Natural killer cell (primary cell): ENCODE measurements at regions not wholly inside any gene's neighbourhood (a gene's known extent, or its start where the extent isn't known, plus 50 kb on each side); places are given as distances from the start of the nearest gene placed in this dataset.

Experiments used
- ATAC-seq, 3 donors: fragments of 150-1000 bp in 2 of 3; fragments of 200-7000 bp in 1 of 3; cut with Tn5 transposase; 1 replicate in 1 of 3; 2 replicates in 2 of 3; pipeline ENCODE4 v1.10.0; 2021; ENCODE audit warnings: mild to moderate bottlenecking in 2 of 3, moderate library complexity in 2 of 3
- DNase-seq, 2 donors: peaks; one replicate each; pipeline versions ENCODE4 v3.0.0 to v3.0.0-alpha.2; 2013 to 2021; ENCODE audit warnings: mixed read lengths in 1 of 2
- H3K27ac ChIP-seq: one replicate; pipeline ENCODE4 v1.5.1; 2013; ENCODE audit warnings: mild to moderate bottlenecking, low read length
- H3K27me3 ChIP-seq: one replicate; pipeline ENCODE4 v1.6.1; 2013; ENCODE audit warnings: low read length; ENCODE audit not compliant: control insufficient read depth, insufficient read depth
- H3K36me3 ChIP-seq: one replicate; pipeline ENCODE4 v1.6.1; 2013; ENCODE audit warnings: low read length; ENCODE audit not compliant: control insufficient read depth, insufficient read depth
- H3K4me1 ChIP-seq: one replicate; pipeline ENCODE4 v1.6.1; 2013; ENCODE audit warnings: low read length; ENCODE audit not compliant: control insufficient read depth, insufficient read depth
- H3K4me3 ChIP-seq: one replicate; pipeline ENCODE4 v1.5.1; 2013; ENCODE audit warnings: low read length
- H3K9me3 ChIP-seq: one replicate; pipeline ENCODE4 v1.6.1; 2013; ENCODE audit warnings: low read length; ENCODE audit not compliant: control insufficient read depth, insufficient read depth
- H3K27ac Mint-ChIP-seq, 2 donors: one replicate each; pipeline ENCODE4 v1.8.0; 2022; ENCODE audit warnings: mild to moderate bottlenecking in 2 of 2, mixed read lengths in 2 of 2, moderate library complexity in 1 of 2
- H3K27me3 Mint-ChIP-seq, 2 donors: one replicate each; pipeline ENCODE4 v1.8.0; 2022; ENCODE audit warnings: low read depth in 2 of 2, mixed read lengths in 2 of 2
- H3K36me3 Mint-ChIP-seq: one replicate; pipeline ENCODE4 v1.8.0; 2022; ENCODE audit warnings: mixed read lengths
- H3K4me1 Mint-ChIP-seq, 2 donors: one replicate each; pipeline ENCODE4 v1.8.0; 2022; ENCODE audit warnings: mixed read lengths in 2 of 2
- H3K4me3 Mint-ChIP-seq: one replicate; pipeline ENCODE4 v1.8.0; 2022; ENCODE audit warnings: mild to moderate bottlenecking, moderate library complexity, mixed read lengths
- H3K9me3 Mint-ChIP-seq, 2 donors: one replicate each; pipeline ENCODE4 v1.8.0; 2022; ENCODE audit warnings: mixed read lengths in 2 of 2
- CTCF ChIP-seq: fragments of 200-600 bp; IDR thresholded peaks from one replicate; pipeline ENCODE4 v1.8.0; 2022; ENCODE audit warnings: antibody characterized with exemption
- WGBS: methylation state at CpG from one replicate; pipeline ENCODE4 v1.1.7; 2013; ENCODE audit warnings: missing lambda C conversion rate; ENCODE audit not compliant: insufficient coverage; 5-methylcytosine and 5-hydroxymethylcytosine counted together
- intact Hi-C: fragments of 100-400 bp; cut with micrococcal nuclease; formaldehyde crosslinking; loops from one replicate; pipeline ENCODE4 v1.14.2; 2022

- H3K9me3 Mint-ChIP-seq = no peaks in the 10 kb centered on the region
These were observed 190.3 kb upstream of the HDDC2 start for GRCh38 chr6:125491860-125492618.

GRCh38 chr6:125498606-125499005 lies 196.8 kb upstream of the HDDC2 start:
- DNase-seq = no peak
- Mint-ChIP-seq H3K9me3 (no peaks in the 10 kb centered on the region), H3K36me3 (no peaks in the 10 kb centered on the region), H3K4me3 (no peak overlapping the region), H3K27me3 (peaks cover 6 to 7% of the 10 kb centered on the region in 2 donors), H3K27ac (no peak overlapping the region), H3K4me1 (no peaks in the 10 kb centered on the region)
- intact Hi-C loops = no loop called here
- H3K9me3 ChIP-seq = no peaks in the 10 kb centered on the region
- TF ChIP-seq CTCF = no peak
- H3K27ac ChIP-seq = no peak overlapping the region
- peaks cover 2% of the 10 kb centered on the region for H3K27me3 ChIP-seq
- no peak overlapping the region for H3K4me3 ChIP-seq
- 87% methylated on average over 3 of the region's 3 CpGs for WGBS
- H3K4me1 ChIP-seq = no peaks in the 10 kb centered on the region
- H3K36me3 ChIP-seq = no peaks in the 10 kb centered on the region
- no peak for ATAC-seq

More at GRCh38 chr6:125491860-125492618, 190.3 kb upstream of the HDDC2 start:
- intact Hi-C loops = no loop called here
- no peaks in the 10 kb centered on the region for H3K4me1 Mint-ChIP-seq
- H3K27me3 Mint-ChIP-seq = peaks cover 4 to 11% of the 10 kb centered on the region in 2 donors
- H3K36me3 Mint-ChIP-seq = no peaks in the 10 kb centered on the region
- H3K4me3 ChIP-seq = no peak overlapping the region
- no peak for DNase-seq
- H3K36me3 ChIP-seq = no peaks in the 10 kb centered on the region
- H3K27me3 ChIP-seq = peaks cover under 1% of the 10 kb centered on the region
- H3K4me3 Mint-ChIP-seq = no peak overlapping the region
- 81% methylated on average over 6 of the region's 8 CpGs for WGBS
- H3K4me1 ChIP-seq = no peaks in the 10 kb centered on the region
- H3K9me3 ChIP-seq = no peaks in the 10 kb centered on the region
- H3K27ac Mint-ChIP-seq = no peak overlapping the region
- no peak overlapping the region for H3K27ac ChIP-seq
- ATAC-seq = no peak
- no peak for TF ChIP-seq CTCF

- Mint-ChIP-seq H3K4me1 (no peaks in the 10 kb centered on the region), H3K9me3 (no peaks in the 10 kb centered on the region), H3K27ac (no peak overlapping the region), H3K4me3 (no peak overlapping the region), H3K36me3 (no peaks in the 10 kb centered on the region), H3K27me3 (peaks cover 6 to 7% of the 10 kb centered on the region in 2 donors)
- Histone ChIP-seq H3K4me3 (no peak overlapping the region), H3K9me3 (no peaks in the 10 kb centered on the region), H3K27me3 (peaks cover 2% of the 10 kb centered on the region), H3K36me3 (no peaks in the 10 kb centered on the region), H3K4me1 (no peaks in the 10 kb centered on the region), H3K27ac (no peak overlapping the region)
- no peak for DNase-seq
- ATAC-seq = no peak
- intact Hi-C loops = no loop called here
- TF ChIP-seq CTCF = no peak
These were observed 197.8 kb upstream of the HDDC2 start for GRCh38 chr6:125499535-125499934.

- peaks cover 11% of the 10 kb centered on the region in 2 donors for H3K27me3 Mint-ChIP-seq
- Histone ChIP-seq H3K4me3 (no peak overlapping the region), H3K27me3 (no peaks in the 10 kb centered on the region), H3K4me1 (no peaks in the 10 kb centered on the region), H3K36me3 (no peaks in the 10 kb centered on the region), H3K27ac (no peak overlapping the region), H3K9me3 (no peaks in the 10 kb centered on the region)
- ATAC-seq (no peak), DNase-seq (no peak)
- WGBS = 75% methylated on average over 3 of the region's 3 CpGs
- no peaks in the 10 kb centered on the region for H3K36me3 Mint-ChIP-seq
- H3K9me3 Mint-ChIP-seq = no peaks in the 10 kb centered on the region
- H3K4me1 Mint-ChIP-seq = no peaks in the 10 kb centered on the region
- H3K4me3 Mint-ChIP-seq = no peak overlapping the region
- TF ChIP-seq CTCF = no peak
- intact Hi-C loops = no loop called here
- no peak overlapping the region for H3K27ac Mint-ChIP-seq
These were observed 201.4 kb upstream of the HDDC2 start for GRCh38 chr6:125503181-125503580.
